Stimulated activated CD4-positive, alpha-beta T cell treated with anti-CD3 and anti-CD28 coated beads, Interleukin-1b, Interleukin-23, amount 100 ng/mL, for 48 hours (primary cell): ENCODE measurements at regions not wholly inside any gene's neighbourhood (a gene's known extent, or its start where the extent isn't known, plus 50 kb on each side); places are given as distances from the start of the nearest gene placed in this dataset.

Source experiments
- DNase-seq: peaks from one replicate; pipeline ENCODE4 v3.0.0-alpha.2; 2020

DNA sequence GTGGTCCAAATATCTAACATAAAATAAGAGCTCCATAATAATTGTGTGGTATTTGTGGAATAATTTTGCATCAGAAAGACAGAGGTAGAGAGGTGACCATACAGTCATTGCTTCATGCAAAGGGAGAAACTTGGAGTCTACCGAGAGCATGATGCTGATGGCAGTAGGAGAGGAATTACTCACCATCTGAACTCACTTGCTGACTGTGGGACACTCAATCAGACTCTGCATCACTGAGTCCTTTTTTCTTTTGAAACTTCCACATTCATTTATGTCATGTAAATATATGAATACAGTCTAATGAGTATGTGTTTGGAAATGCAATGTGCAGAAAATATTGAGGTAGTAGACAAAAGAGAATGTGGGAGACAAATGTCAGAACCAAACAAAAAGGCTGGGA, 933.8 kb downstream of the REEP3 start:
- DNase-seq, result no peak

DNA sequence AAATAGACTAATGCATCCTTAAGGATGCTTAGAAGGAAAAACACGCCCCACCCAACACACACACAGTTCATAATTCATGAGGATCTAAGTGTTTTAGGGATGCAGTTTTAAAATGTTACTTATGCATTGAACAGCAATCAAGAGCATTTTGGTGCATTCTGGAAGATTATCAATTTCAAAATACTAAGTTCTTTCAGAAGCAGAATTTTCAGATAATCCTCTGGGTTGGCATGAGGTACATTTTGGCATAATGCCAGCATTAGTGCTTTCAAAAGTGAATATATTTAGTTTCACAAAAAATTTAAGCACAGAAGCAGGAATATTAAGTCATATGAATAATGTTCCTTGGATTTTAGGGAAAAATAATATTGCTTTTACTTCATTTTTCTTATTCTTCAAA, 937.1 kb downstream of the REEP3 start:
- no peak for DNase-seq

DNA sequence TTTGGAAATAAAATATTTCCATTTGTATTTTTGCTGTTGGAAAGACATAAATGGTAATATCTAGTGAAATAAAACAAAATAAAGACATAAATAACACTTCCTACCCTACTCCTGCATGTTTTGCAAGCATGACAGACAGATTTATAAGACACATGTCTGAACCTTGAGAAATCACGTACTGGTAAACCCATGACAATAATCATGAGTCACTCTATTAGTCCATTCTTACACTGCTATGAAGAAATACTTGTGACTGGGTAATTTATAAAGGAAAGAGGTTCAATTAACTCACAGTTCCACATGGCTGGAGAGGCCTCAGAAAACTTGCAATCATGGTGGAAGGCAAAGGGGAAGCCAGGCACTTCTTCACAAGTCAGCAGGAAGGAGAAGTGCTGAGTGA, 942.2 kb downstream of the REEP3 start:
- DNase-seq, result no peak

DNA sequence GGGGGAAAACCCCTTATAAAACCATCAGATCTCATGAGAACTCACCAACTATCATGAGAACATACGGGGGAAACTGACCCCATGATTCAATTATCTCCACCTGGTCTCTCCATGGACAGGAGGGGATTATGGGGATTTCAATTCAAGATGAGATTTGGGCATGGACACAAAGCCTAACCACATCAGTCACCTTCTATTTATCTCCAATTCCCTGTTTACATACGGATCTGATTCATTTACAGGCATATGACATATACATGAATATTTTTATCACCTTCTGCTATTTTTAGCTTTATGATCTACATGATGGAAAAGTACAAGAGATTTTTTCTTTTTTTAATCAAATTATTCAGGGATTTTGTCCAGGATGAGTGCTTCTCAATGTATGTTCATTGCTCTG, 944.5 kb downstream of the REEP3 start:
- DNase-seq, result no peak

DNA sequence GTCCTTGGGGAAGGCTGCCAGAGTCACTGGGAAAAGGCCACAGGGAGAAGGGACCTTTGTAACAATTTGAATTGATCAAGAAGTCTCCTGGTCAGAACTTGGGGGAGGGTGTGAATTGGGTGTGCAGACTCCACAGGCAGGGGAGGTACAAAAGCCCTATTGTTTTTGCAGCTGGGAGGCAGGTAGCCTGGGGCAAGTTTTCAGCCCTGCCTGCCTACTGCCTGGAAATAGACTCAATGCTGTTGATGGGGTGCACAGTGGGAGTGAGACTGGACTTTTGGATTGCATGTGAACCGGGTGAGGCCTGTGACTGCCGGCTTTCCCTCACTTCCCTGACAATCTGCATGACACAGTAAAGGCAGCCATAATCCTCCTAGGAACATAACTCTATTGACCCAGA, 947.0 kb downstream of the REEP3 start:
- no peak for DNase-seq

DNA sequence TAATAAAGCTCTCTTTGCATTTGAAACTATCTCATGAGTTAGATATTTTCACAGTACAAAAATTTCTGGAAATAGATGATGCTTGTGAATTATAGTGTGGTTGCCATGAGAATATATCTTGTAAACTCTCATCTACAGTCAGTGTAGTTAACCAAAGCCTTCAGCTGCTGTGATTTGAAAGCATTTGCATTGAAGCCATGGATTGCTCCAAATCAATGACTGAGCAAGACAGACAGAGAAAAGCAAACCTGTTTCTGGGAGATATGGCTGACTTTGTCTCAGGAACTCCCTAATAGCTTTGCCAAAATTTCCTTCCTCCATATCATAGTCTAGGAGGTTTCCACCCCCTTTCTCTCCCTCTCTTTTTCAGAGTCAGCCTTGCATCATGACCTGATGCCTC, 955.3 kb downstream of the REEP3 start:
- no peak for DNase-seq

DNA sequence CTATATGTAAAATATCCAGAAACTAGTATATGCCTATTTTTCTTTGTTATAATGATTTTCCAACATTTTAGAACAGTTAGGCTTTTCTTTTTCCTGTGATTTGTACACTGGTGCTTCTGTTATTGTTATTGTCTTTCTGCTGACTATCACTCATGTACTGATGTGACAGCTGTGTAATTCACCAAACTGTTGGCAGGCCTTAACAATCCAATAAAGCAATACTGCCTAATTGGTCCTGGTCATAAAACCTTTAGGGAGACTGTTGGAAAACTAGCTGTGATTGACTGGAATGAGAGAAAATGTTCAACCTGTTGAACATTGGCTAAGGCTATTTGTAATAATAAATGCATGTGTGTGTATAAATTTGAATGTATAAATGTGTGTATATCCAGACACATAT, 956.6 kb downstream of the REEP3 start:
- DNase-seq, result no peak

DNA sequence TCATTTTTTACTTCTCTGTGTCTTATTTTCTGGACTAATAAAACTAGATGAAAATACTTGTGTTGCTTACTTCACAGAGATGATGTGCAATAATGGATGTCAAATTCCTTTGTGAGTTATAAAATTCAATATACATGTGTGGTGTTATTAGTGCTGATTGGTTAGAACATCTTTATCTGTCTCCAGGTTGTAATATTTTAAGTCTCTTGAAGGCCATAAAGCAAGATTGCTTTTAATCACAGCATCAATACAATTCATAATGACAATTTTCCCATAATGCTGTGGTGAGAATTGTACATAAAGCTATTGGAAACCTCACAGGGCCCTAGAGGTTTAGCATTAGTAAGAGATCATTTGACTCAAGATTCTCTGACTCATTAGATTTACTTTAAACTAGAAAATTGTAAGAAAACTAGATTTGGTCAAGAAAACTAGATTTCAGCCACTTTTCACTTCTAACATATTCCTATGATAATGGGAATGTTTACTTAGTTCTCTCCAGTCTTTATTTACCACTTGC, 963.7 kb downstream of the REEP3 start:
- DNase-seq, result no peak

DNA sequence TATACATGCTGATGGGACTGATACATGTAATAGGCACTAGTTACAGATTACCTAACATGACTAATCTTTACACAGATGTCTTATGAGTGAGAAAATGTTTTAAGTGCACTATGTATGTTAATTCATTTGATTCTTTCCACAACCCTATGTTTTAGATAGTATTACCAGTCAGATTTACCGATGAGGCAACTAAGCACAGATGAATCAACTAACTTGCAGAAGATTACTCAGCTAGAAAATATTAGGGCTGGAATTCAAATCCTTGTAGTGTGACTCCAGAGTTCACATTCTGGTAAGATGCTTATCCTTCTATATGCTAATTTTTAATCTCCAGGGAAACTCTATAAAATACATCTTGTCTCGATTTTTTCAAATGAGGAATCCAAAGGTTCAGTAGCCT, 964.9 kb downstream of the REEP3 start:
- no peak for DNase-seq

DNA sequence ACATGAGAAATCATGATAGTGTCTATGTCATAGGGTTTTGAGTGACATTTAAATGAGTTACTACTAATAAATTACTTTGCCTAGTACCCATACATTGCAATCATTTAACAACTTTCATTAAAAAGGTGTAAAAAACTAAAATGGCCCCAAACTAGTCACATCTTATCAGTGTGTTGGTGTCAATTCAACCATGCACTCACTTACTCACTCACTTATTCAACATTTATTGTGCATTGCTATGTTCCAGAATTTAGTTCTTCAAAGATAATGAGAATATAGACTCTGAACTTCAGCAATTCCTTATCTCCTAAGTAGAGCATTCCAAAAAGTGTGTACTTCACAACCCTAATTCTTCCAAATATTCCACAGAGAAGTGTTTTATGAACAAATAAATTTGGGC, 965.7 kb downstream of the REEP3 start:
- DNase-seq, result no peak

DNA sequence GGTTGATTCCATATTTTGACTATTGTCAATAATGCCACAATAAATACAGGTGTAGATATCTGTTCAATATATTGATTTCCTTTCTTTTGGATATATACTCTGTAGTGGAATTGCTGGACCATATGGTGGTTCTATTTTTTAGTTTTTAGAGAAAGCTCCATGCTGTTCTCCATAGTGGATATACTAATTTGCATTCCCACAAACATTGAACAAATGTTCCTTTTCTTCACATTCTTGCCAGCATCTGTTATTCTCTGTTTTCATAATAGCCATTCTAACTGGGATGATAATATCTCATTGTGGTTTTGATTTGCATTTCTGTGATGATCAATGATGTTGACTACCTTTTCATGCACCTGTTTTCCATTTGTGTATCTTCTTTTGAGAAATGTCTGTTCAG, 973.7 kb downstream of the REEP3 start:
- no peak for DNase-seq

DNA sequence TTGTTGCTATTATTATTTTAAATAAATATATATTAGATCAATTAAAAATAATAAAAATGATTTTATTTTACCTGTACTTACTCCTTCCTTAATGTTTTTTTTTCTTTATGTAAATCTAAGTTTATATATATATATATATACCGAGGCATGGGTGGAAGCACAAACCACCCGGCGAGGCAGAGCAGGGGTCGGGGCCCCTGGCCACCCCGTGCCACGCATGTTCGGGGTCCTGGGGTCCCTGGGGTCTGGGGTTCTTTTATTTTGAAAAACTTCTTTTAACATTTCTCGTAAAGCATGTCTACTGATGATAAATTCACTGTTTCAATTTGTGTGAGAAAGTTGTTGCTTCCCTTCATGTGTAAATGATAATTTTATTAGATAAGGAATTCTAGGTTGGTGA, 976.1 kb downstream of the REEP3 start:
- no peak for DNase-seq

DNA sequence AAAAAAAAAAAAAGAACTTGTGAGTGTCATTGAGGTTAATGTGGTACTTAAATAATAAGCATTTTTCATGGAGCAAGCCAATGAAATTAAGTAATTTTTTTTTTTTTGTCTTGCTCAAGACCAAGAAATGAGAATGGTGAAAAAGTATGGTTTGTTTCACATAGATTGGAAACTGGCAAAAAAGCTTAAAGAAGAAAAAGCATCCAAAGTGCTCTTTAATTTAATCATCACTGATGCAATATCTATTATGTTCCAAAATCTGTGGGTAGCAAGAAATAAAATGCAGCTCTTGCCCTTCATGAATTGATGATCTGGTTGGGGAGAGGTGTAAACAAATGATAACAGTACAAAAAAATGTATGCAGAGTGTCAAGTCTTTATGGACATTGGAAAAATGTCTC, 980.6 kb downstream of the REEP3 start:
- no peak for DNase-seq

DNA sequence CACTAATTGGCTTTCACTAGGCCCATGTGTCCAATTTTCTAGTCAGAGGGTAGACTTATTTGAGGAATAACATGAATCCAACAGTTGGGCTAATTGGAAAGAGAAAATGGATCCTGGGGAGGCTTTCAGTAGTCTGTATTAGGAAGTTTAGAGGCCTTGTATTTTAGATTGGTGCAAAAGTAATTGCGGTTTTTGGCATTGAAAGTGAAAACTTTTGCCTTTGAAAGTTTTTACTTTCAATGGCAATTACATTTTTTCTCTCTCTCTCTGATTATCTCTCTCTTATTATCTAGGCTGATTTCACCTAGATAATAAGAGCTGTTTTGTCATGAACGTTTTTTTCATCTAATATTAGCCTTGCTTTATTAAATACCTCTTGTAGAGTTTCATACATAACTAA, 981.7 kb downstream of the REEP3 start:
- no peak for DNase-seq

DNA sequence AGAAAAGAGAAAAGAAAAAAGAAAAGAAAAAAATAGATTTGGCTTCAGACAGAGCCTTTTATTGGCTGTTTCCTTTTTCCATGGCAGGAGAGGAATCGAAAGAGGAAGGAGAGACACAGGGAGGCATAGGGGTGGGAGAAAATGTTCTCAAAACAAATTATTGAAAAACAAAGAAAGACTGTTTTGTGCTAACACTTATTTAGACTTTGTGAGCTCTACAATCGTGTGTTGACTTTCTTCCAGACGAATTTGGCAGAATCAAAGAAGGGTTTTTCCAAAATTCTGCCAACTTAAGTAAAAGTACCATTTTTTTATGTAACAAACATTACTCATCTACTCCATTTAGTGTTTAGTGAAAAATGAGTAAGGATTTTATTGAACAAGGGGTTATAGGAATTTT, 982.2 kb downstream of the REEP3 start:
- no peak for DNase-seq

DNA sequence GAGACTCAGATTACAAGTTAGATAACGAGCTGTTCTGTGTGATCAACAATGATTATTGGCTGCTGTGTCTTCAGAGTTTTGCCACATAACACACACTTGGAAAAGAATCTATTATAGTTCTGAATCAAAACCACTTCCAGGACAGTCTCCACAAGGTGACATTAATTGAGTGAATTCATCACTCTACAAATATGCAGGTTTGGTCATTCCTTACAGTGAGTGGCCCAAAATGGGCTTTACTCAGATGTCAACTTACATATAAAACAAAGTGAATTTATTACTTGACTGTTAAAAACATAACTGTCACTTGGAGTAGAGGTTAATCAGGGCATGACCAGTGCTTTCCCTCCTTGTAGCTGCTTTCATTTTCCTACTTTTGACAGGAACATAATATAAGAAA, 984.3 kb downstream of the REEP3 start:
- no peak for DNase-seq

DNA sequence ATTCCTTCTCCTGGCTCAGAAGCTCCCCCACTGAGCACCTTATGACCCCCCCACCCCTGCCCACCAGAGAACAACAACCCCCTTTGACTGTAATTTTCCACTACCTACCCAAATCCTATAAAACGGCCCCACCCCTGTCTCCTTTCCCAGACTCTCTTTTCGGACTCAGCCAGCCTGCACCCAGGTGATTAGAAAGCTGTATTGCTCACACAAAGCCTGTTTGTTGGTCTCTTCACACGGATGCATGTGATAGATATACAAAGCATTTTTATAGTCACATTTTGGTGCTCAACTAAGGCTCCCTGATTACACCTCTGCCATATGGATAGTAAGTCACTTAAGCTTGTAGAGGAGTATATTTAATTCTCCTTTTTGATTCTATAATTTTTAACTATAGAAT, 985.8 kb downstream of the REEP3 start:
- DNase-seq, result no peak

DNA sequence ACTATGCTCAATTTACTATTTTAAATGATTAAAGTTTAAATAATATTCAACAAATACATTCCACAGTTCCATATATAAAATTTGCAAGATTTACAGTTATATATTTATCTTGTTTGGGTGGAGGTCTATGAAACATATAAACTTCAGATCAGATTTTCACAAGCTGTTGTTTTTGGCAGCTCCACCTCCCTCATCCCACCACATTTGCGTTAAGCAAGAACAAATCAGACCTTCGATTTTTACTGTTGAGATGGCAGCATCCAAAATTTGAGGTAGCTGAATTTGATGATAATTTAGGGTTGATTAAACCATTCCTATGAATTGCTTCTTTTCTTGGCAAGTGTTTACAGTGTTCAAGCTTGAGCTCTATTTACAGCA, 986.4 kb downstream of the REEP3 start:
- no peak for DNase-seq

DNA sequence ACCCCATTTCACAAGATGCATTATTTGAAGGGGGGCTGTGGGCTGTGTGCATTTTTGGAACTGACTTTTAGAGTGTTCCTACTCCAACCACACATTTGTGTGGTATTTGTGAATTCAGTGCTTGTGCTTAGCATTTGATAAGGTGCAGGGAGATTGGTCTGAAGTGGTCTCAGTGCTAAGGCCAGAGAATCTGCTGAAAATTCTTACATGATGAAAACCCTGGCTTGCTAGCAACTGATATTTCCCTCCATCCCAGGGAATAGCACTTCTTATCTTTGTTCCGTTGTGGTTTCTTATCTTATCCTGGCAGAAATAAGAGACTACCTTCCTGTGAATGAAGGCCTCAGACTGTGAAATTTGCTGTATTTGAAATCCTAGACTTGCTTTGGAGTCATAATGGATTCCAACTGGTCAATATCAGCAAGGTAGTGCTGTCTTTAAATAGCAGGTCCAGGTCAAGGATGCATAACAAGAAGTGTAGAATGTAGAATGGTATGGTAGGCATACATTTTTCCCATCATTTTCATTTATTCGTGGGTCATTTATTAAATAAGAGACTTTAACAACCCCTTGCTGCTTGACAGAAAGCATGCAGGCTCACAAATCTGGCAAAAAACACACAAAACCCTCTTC, 986.9 kb downstream of the REEP3 start:
- DNase-seq, result no peak

DNA sequence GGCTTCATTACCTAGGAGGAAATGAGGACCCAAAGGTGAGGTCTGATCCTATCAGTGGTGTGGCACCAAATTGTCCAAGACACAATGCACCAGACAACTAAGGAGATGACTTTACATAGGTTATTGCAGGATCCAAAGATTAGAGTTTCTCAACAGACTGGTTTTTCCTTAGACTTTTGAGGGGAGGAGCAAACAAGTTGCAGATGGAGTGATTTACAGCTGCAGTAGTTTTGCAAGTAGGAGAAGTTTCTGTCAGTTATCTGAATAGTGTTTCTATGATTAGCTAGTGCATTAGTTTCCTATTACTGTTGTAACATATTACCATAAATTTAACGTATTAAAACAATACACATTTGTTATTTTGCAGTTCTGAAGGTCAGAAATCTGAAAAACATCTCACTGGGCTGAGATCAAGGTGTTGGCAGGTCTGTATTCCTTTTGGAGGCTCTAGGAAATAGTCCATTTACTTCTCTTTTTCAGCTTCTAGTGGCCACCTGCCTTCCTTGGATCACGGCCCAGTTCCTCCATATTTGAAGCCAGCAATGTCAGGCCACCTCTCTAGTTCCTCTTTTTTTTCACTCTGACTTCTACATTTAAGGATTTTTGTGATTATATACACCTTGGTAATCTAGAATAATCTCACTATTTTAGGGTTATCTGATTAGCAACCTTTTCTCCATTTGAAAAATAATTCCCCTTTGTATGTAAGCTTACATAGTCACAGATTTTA, 994.9 kb downstream of the REEP3 start:
- DNase-seq, result no peak

DNA sequence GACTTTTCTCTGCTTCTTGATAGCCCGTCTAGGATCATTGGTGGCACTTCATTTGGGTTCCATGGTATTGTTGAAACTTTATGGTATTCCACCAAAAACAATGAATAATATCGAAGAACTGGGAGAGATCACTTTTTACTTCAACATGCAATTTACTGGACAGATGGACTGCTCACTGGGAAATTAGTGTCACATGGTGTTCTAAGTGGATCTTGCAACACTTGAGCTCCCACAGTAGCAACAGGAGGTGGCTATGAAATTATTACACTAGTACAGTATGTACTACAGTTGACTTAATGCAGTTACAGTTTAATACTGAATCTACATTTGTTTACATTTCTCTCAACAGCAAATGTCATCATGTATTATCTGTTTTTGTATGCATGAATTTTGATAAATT, 997.3 kb downstream of the REEP3 start:
- no peak for DNase-seq

DNA sequence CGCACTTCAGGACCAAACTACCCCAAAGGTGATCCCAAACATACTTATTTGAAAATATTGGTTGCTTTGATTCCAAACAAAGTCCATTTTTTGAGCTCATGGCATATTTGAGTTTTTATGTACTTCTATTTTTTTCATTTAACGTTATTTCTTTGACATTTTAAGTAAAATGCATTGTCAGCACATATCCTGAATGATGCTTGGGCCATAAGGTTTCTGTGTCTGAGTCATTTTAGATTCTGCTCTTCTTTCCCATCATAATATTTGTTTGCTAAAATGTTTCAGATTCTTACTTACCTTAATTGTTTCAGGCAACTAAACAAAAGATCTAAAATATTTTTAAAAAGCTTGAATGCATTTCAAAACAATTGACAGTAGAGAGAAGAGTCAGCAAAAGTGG, 998.2 kb downstream of the REEP3 start:
- no peak for DNase-seq

DNA sequence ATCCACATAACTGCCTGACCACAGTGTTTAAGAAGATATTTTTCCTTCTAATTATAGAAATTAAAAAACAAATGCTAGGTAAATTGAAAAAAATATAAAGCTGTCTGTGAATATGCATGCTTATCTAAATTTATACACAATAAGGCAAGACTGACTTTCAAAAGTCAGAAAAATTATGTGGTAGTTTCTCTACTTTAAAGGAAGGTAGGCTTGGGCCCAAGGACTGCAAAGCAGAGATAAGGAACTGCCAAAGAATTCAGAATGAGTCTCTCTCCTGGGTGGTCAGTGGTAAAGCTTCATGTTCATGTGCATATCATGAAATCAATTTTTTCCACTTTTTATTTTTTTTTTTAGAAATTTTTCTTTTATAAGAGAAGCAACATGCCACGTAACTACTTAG, 998.6 kb downstream of the REEP3 start:
- DNase-seq, result no peak

DNA sequence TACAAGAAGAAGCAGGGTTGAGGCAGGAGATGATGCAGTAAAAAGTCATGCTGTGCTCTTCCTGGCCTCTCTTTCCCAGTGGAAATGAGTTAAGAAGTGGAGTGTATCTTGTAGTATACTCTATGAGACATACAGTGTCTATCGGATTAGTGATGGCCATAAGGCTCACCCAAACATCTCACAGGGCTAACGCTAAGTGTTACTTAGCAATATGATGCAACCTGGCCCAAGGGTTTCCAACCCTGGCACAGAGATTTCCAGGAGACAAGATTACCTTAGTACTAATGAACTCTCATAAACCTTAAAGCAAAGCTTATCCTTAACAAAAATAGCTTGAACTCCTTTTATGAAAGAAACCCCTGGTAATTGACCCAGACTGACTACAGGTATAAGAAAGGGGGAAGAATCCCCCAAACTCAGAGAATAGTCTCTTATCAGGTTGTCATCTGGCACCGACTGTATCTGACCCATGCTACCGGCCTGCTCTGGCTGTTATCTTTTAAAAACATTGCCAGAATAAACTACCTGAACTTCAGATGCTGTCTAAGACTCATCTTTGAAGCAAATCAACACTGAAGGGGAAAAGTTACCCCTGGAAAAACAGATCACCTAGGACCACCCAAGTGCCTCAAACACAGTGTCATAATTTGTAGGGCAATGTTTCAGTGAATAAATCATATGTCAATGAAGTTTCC, 1002.0 kb downstream of the REEP3 start:
- no peak for DNase-seq
